SK-N-SH treated with all-trans-retinoic acid at 6 μM for 48 hours (cell line): ENCODE measurements at regions not wholly inside any gene's neighbourhood (a gene's known extent, or its start where the extent isn't known, plus 50 kb on each side); places are given as distances from the start of the nearest gene placed in this dataset.

Experiments
- ATAC-seq: fragments of 200-7000 bp; cut with Tn5 transposase; 3 replicates; pipeline ENCODE4 v1.9.1; 2020; ENCODE audit warnings: mild to moderate bottlenecking, moderate library complexity
- ARNTL ChIP-seq: fragments of 450-650 bp; formaldehyde crosslinking; IDR thresholded peaks from 2 replicates; pipeline ENCODE4 v1.5.0; 2020; ENCODE audit warnings: low read depth, mild to moderate bottlenecking, moderate library complexity, borderline replicate concordance
- BACH2 ChIP-seq: fragments of 250-450 bp; sonication (Bioruptor Pico); IDR thresholded peaks from 2 replicates; pipeline ENCODE4 v1.9.0; 2021; ENCODE audit warnings: mild to moderate bottlenecking, borderline replicate concordance
- CSDC2 ChIP-seq: fragments of 250-450 bp; sonication (Bioruptor Pico); IDR thresholded peaks from 2 replicates; pipeline ENCODE4 v1.5.0; 2020; ENCODE audit warnings: mild to moderate bottlenecking, moderate library complexity
- CSRNP3 ChIP-seq: fragments of 250-450 bp; sonication (Bioruptor Pico); IDR thresholded peaks from 2 replicates; pipeline ENCODE4 v1.5.1; 2021; ENCODE audit warnings: mild to moderate bottlenecking, moderate library complexity
- ESRRG ChIP-seq: fragments of 250-450 bp; sonication (Bioruptor Pico); IDR thresholded peaks from 2 replicates; pipeline ENCODE4 v1.6.1; 2021; ENCODE audit warnings: mild to moderate bottlenecking
- GLIS3 ChIP-seq: fragments of 250-450 bp; sonication (Bioruptor Pico); IDR thresholded peaks from 2 replicates; pipeline ENCODE4 v1.5.0; 2020; ENCODE audit warnings: mild to moderate bottlenecking, moderate library complexity
- OSR1 ChIP-seq: fragments of 250-450 bp; sonication (Bioruptor Pico); IDR thresholded peaks from 2 replicates; pipeline ENCODE4 v1.8.0; 2022; ENCODE audit warnings: moderate library complexity, mild to moderate bottlenecking, inconsistent platforms
- POU6F1 ChIP-seq: fragments of 250-450 bp; sonication (Bioruptor Pico); IDR thresholded peaks from 2 replicates; pipeline ENCODE4 v1.8.0; 2021; ENCODE audit warnings: low read depth, mild to moderate bottlenecking, moderate library complexity, borderline replicate concordance
- PPARA ChIP-seq: fragments of 250-450 bp; sonication (Bioruptor Pico); IDR thresholded peaks from 2 replicates; pipeline ENCODE4 v1.5.0; 2020; ENCODE audit warnings: mild to moderate bottlenecking, borderline replicate concordance
- SNAI2 ChIP-seq: fragments of 250-450 bp; sonication (Bioruptor Pico); IDR thresholded peaks from 2 replicates; pipeline ENCODE4 v1.5.0; 2020; ENCODE audit warnings: mild to moderate bottlenecking, moderate library complexity
- TCF4 ChIP-seq: fragments of 250-450 bp; sonication (Bioruptor Pico); IDR thresholded peaks from 2 replicates; pipeline ENCODE4 v1.8.0; 2021; ENCODE audit warnings: mild to moderate bottlenecking, moderate library complexity, borderline replicate concordance
- TOX ChIP-seq: fragments of 250-450 bp; sonication (Bioruptor Pico); IDR thresholded peaks from 2 replicates; pipeline ENCODE4 v1.8.0; 2021; ENCODE audit warnings: mild to moderate bottlenecking, moderate library complexity, borderline replicate concordance
- ZC3H10 ChIP-seq: fragments of 250-450 bp; sonication (Bioruptor Pico); IDR thresholded peaks from 2 replicates; pipeline ENCODE4 v1.5.1; 2021; ENCODE audit warnings: mild to moderate bottlenecking, moderate library complexity
- ZFP3 ChIP-seq: fragments of 250-450 bp; sonication (Bioruptor Pico); IDR thresholded peaks from 2 replicates; pipeline ENCODE4 v1.5.0; 2020; ENCODE audit warnings: mild to moderate bottlenecking, moderate library complexity
- ZFP30 ChIP-seq: fragments of 450-650 bp; formaldehyde crosslinking; IDR thresholded peaks from 2 replicates; pipeline ENCODE4 v1.5.0; 2022; ENCODE audit warnings: mild to moderate bottlenecking, moderate library complexity
- ZNF565 ChIP-seq: fragments of 450-650 bp; formaldehyde crosslinking; conservative IDR thresholded peaks from 2 replicates; pipeline ENCODE4 v1.5.0; 2020; ENCODE audit warnings: low read depth, mild to moderate bottlenecking, moderate library complexity
- ZNF70 ChIP-seq: fragments of 450-650 bp; formaldehyde crosslinking; IDR thresholded peaks from 2 replicates; pipeline ENCODE4 v1.5.0; 2020; ENCODE audit warnings: mild to moderate bottlenecking, moderate library complexity
- ZNF8 ChIP-seq: fragments of 450-650 bp; formaldehyde crosslinking; IDR thresholded peaks from 2 replicates; pipeline ENCODE4 v1.5.0; 2020; ENCODE audit warnings: mild to moderate bottlenecking, moderate library complexity
- TF ChIP-seq, protein P1 (sequence below): fragments of 250-450 bp; sonication (Bioruptor Pico); IDR thresholded peaks from 2 replicates; pipeline ENCODE4 v1.8.0; 2020; ENCODE audit warnings: mild to moderate bottlenecking, moderate library complexity, borderline replicate concordance
- TF ChIP-seq, protein P2 (sequence below): fragments of 250-450 bp; sonication (Bioruptor Pico); IDR thresholded peaks from 2 replicates; pipeline ENCODE4 v1.5.0; 2020; ENCODE audit warnings: mild to moderate bottlenecking, moderate library complexity
- TF ChIP-seq, protein P3 (sequence below): fragments of 250-450 bp; sonication (Bioruptor Pico); IDR thresholded peaks from 2 replicates; pipeline ENCODE4 v1.5.1; 2020; ENCODE audit warnings: low read depth, mild to moderate bottlenecking, moderate library complexity

- TF ChIP-seq ZNF8 (CRISPR knock-in tag) (no peak), PPARA (no peak), CSDC2 (no peak), ZNF565 (CRISPR knock-in tag) (no peak), POU6F1 (CRISPR knock-in tag) (no peak), SNAI2 (peak; percentile 70; the same call in 1 of the 2 replicates)
These were observed 260.8 kb downstream of the PLK2 start (continued) for GRCh38 chr5:58199087-58199486.

GRCh38 chr5:58198330-58198729, 261.6 kb downstream of the PLK2 start:
- ATAC-seq: no peak
- no peak for TF ChIP-seq TOX
- TF ChIP-seq, protein P1, sequence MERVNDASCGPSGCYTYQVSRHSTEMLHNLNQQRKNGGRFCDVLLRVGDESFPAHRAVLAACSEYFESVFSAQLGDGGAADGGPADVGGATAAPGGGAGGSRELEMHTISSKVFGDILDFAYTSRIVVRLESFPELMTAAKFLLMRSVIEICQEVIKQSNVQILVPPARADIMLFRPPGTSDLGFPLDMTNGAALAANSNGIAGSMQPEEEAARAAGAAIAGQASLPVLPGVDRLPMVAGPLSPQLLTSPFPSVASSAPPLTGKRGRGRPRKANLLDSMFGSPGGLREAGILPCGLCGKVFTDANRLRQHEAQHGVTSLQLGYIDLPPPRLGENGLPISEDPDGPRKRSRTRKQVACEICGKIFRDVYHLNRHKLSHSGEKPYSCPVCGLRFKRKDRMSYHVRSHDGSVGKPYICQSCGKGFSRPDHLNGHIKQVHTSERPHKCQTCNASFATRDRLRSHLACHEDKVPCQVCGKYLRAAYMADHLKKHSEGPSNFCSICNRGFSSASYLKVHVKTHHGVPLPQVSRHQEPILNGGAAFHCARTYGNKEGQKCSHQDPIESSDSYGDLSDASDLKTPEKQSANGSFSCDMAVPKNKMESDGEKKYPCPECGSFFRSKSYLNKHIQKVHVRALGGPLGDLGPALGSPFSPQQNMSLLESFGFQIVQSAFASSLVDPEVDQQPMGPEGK (CRISPR knock-in tag): no peak
- TF ChIP-seq, protein P2, sequence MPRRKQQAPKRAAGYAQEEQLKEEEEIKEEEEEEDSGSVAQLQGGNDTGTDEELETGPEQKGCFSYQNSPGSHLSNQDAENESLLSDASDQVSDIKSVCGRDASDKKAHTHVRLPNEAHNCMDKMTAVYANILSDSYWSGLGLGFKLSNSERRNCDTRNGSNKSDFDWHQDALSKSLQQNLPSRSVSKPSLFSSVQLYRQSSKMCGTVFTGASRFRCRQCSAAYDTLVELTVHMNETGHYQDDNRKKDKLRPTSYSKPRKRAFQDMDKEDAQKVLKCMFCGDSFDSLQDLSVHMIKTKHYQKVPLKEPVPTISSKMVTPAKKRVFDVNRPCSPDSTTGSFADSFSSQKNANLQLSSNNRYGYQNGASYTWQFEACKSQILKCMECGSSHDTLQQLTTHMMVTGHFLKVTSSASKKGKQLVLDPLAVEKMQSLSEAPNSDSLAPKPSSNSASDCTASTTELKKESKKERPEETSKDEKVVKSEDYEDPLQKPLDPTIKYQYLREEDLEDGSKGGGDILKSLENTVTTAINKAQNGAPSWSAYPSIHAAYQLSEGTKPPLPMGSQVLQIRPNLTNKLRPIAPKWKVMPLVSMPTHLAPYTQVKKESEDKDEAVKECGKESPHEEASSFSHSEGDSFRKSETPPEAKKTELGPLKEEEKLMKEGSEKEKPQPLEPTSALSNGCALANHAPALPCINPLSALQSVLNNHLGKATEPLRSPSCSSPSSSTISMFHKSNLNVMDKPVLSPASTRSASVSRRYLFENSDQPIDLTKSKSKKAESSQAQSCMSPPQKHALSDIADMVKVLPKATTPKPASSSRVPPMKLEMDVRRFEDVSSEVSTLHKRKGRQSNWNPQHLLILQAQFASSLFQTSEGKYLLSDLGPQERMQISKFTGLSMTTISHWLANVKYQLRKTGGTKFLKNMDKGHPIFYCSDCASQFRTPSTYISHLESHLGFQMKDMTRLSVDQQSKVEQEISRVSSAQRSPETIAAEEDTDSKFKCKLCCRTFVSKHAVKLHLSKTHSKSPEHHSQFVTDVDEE: no peak
- TF ChIP-seq GLIS3 (CRISPR knock-in tag): no peak
- TF ChIP-seq, protein P3, sequence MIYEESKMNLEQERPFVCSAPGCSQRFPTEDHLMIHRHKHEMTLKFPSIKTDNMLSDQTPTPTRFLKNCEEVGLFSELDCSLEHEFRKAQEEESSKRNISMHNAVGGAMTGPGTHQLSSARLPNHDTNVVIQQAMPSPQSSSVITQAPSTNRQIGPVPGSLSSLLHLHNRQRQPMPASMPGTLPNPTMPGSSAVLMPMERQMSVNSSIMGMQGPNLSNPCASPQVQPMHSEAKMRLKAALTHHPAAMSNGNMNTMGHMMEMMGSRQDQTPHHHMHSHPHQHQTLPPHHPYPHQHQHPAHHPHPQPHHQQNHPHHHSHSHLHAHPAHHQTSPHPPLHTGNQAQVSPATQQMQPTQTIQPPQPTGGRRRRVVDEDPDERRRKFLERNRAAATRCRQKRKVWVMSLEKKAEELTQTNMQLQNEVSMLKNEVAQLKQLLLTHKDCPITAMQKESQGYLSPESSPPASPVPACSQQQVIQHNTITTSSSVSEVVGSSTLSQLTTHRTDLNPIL: no peak
- TF ChIP-seq ZNF70 (CRISPR knock-in tag): no peak
- no peak for TF ChIP-seq BACH2 (CRISPR knock-in tag)
- no peak for TF ChIP-seq ARNTL (CRISPR knock-in tag)
- no peak for TF ChIP-seq POU6F1 (CRISPR knock-in tag)
- TF ChIP-seq OSR1: no peak
- no peak for TF ChIP-seq SNAI2
- no peak for TF ChIP-seq ZNF565 (CRISPR knock-in tag)

GRCh38 chr5:58197875-58198274, 262.0 kb downstream of the PLK2 start:
- ATAC-seq: no peak
- TF ChIP-seq ZNF565 (CRISPR knock-in tag) (no peak), ZFP30 (CRISPR knock-in tag) (no peak), CSRNP3 (CRISPR knock-in tag) (no peak), GLIS3 (CRISPR knock-in tag) (no peak), OSR1 (no peak), SNAI2 (no peak), ZFP3 (CRISPR knock-in tag) (no peak), POU6F1 (CRISPR knock-in tag) (no peak), ESRRG (CRISPR knock-in tag) (no peak), ZNF70 (CRISPR knock-in tag) (no peak), TCF4 (no peak), ZC3H10 (CRISPR knock-in tag) (no peak)
- TF ChIP-seq, protein P2: no peak
- TF ChIP-seq, protein P3: no peak
- TF ChIP-seq, all 23 proteins: peak for 0
